HepG2 (cell line): ENCODE measurements at regions not wholly inside any gene's neighbourhood (a gene's known extent, or its start where the extent isn't known, plus 50 kb on each side); places are given as distances from the start of the nearest gene placed in this dataset.

ENCODE experiments used
- CTCF ChIP-seq: sonication (generic); formaldehyde crosslinking; IDR thresholded peaks from 2 replicates; pipeline ENCODE4 v1.5.0; 2020; ENCODE audit warnings: mild to moderate bottlenecking, missing genetic modification reagents, moderate library complexity
- EHMT2 ChIP-seq: fragments of 200-600 bp; sonication (generic); IDR thresholded peaks from 2 replicates; pipeline ENCODE4 v1.7.0; 2017; ENCODE audit warnings: antibody characterized with exemption, low read depth, low read length, borderline replicate concordance
- KAT2B ChIP-seq: fragments of 150-350 bp; IDR thresholded peaks from 2 replicates; pipeline ENCODE4 v1.6.1; 2014; ENCODE audit warnings: low read depth, low read length, borderline replicate concordance
- MYC ChIP-seq: sonication (generic); formaldehyde crosslinking; IDR thresholded peaks from 2 replicates; pipeline ENCODE4 v1.9.0; 2021; ENCODE audit warnings: missing genetic modification reagents, borderline replicate concordance
- PBX2 ChIP-seq: IDR thresholded peaks from 2 replicates; pipeline ENCODE4 v1.6.1; 2016; ENCODE audit warnings: control low read depth
- POLR2AphosphoS5 ChIP-seq: IDR thresholded peaks from 2 replicates; pipeline ENCODE4 v1.6.1; 2012; ENCODE audit warnings: low read depth, low read length
- REST ChIP-seq, 2 experiments: IDR thresholded peaks; 2 replicates each; pipeline ENCODE4 v1.6.1; 2011 to 2012; ENCODE audit warnings: low read length in 2 of 2, borderline replicate concordance in 1 of 2, low read depth in 1 of 2, mild to moderate bottlenecking in 1 of 2, moderate library complexity in 1 of 2
- SKIL ChIP-seq: sonication (generic); formaldehyde crosslinking; IDR thresholded peaks from 2 replicates; pipeline ENCODE4 v1.8.0; 2022; ENCODE audit warnings: missing genetic modification reagents, mild to moderate bottlenecking, moderate library complexity, borderline replicate concordance
- ZNF383 ChIP-seq: sonication (generic); formaldehyde crosslinking; IDR thresholded peaks from 2 replicates; pipeline ENCODE4 v1.4.0; 2020; ENCODE audit warnings: missing genetic modification reagents, mild to moderate bottlenecking, borderline replicate concordance
- ZNF652 ChIP-seq: IDR thresholded peaks from 2 replicates; pipeline ENCODE4 v1.6.1; 2016; ENCODE audit warnings: low read depth, borderline replicate concordance
- TF ChIP-seq, protein P1 (sequence below): sonication (generic); formaldehyde crosslinking; conservative IDR thresholded peaks from 2 replicates; pipeline ENCODE4 v1.4.0; 2020; ENCODE audit warnings: missing genetic modification reagents

- TF ChIP-seq POLR2AphosphoS5 = no peak
- TF ChIP-seq REST (IDR thresholded peaks at IDR 0.05; ENCODE audit: borderline replicate concordance in 1 of 2, low read depth in 1 of 2, low read length in 2 of 2) = no peak
- no peak for TF ChIP-seq ZNF383 (CRISPR knock-in tag)
- no peak for TF ChIP-seq ZNF652
- TF ChIP-seq SKIL (CRISPR knock-in tag) = no peak
- no peak for TF ChIP-seq MYC (CRISPR knock-in tag)
- no peak for TF ChIP-seq KAT2B
- no peak for TF ChIP-seq CTCF (CRISPR knock-in tag)
- no peak for TF ChIP-seq PBX2
- TF ChIP-seq, protein P1, sequence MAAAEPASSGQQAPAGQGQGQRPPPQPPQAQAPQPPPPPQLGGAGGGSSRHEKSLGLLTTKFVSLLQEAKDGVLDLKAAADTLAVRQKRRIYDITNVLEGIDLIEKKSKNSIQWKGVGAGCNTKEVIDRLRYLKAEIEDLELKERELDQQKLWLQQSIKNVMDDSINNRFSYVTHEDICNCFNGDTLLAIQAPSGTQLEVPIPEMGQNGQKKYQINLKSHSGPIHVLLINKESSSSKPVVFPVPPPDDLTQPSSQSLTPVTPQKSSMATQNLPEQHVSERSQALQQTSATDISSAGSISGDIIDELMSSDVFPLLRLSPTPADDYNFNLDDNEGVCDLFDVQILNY (CRISPR knock-in tag) = no peak
- no peak for TF ChIP-seq EHMT2
Observed at GRCh38 chr1:188903241-188903640, 1574.4 kb downstream of the BRINP3 start.
